Right lobe of liver (tissue), 4 donors: ENCODE measurements at regions not wholly inside any gene's neighbourhood (a gene's known extent, or its start where the extent isn't known, plus 50 kb on each side); places are given as distances from the start of the nearest gene placed in this dataset.

Experiments
- POLR2A ChIP-seq: fragments of 450-650 bp; IDR thresholded peaks from one replicate; pipeline ENCODE4 v1.6.1; 2017; ENCODE audit warnings: antibody characterized with exemption, mild to moderate bottlenecking
- TF ChIP-seq, protein P1 (sequence below), 4 donors: fragments of 200-600 bp in 3 of 4; fragments of 450-650 bp in 1 of 4; IDR thresholded peaks; one replicate each; pipeline versions ENCODE4 v1.5.1 to v1.8.0; 2016 to 2022; ENCODE audit warnings: antibody characterized with exemption in 4 of 4, mild to moderate bottlenecking in 2 of 4
- donor health status: DM: no; HTN: no; CAD: no.
- donor health status: DM: no; HTN: no; CAD: no.
- donor health status: DM: no; HTN: yes; CAD: no.

DNA sequence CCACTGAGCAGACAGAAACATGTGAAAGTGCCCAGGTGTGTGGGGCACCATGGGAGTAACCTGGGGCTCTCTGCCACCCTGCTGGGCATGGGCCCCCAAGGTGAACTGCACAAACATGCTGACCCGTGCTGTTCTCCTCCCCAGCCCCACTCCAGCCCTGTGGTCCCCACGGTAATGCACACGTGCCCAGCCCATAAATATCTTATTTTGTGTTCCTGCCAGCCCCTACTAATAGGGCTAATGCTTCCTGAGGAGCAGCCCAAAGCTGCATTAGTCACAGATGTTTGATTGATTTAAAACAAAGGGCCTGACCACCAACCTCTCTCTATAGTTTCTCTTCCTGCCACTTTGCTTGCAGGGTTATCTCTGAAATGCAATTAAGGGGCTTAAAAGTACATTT is 95.4 kb downstream of the ABHD5 start:
- TF ChIP-seq, protein P1, sequence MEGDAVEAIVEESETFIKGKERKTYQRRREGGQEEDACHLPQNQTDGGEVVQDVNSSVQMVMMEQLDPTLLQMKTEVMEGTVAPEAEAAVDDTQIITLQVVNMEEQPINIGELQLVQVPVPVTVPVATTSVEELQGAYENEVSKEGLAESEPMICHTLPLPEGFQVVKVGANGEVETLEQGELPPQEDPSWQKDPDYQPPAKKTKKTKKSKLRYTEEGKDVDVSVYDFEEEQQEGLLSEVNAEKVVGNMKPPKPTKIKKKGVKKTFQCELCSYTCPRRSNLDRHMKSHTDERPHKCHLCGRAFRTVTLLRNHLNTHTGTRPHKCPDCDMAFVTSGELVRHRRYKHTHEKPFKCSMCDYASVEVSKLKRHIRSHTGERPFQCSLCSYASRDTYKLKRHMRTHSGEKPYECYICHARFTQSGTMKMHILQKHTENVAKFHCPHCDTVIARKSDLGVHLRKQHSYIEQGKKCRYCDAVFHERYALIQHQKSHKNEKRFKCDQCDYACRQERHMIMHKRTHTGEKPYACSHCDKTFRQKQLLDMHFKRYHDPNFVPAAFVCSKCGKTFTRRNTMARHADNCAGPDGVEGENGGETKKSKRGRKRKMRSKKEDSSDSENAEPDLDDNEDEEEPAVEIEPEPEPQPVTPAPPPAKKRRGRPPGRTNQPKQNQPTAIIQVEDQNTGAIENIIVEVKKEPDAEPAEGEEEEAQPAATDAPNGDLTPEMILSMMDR (IDR thresholded peaks at IDR 0.05) = no peak
- TF ChIP-seq POLR2A = no peak
